ENCODE measurements at regions not wholly inside any gene's neighbourhood (a gene's known extent, or its start where the extent isn't known, plus 50 kb on each side); places are given as distances from the start of the nearest gene placed in this dataset.

DNA sequence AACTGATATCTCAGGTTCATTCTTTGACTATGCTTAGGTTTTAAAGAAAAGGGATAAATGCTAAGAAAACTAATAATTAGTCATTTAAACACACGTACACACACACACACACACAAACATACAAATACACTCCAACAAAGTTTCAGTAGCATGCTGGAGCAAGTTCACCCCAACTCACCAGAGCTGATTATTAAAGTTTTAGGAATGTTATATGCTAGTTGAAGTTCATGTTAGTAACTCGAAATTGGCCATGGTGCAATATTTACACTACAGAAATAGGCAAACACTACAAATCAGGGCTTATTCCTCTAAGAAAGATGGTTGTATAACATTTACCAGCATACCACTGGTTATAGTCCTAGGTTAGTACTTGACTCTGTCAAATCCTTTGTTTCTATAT is 384.0 kb upstream of the DIPK2B start:
- Histone ChIP-seq H3K9ac (replicated peaks; ENCODE audit: extremely low read depth, insufficient read depth, low read length) (no peak overlapping the region), H3K9me1 (replicated peaks; ENCODE audit: control insufficient read depth, extremely low read depth, insufficient read depth, low read length) (no peaks in the 10 kb centered on the region), H3K27me3 (ENCODE audit: control insufficient read depth in 2 of 2, insufficient read depth in 2 of 2, low read length in 2 of 2) (no peaks in the 10 kb centered on the region), H3K36me3 (ENCODE audit: control insufficient read depth in 2 of 2, extremely low read depth in 1 of 2, insufficient read depth in 2 of 2, low read length in 2 of 2) (no peaks in the 10 kb centered on the region), H2AFZ (ENCODE audit: low read depth, low read length) (no peak overlapping the region), H3K4me1 (ENCODE audit: control insufficient read depth, extremely low read depth, insufficient read depth, low read length) (no peaks in the 10 kb centered on the region), H3K4me2 (ENCODE audit: insufficient read depth, low read length) (no peak overlapping the region), H3K27ac (ENCODE audit: insufficient read depth, low read depth, low read length) (no peak overlapping the region), H4K20me1 (replicated peaks; ENCODE audit: control insufficient read depth, extremely low read depth, insufficient read depth, low read length) (no peaks in the 10 kb centered on the region), H3K9me3 (replicated peaks; ENCODE audit: control insufficient read depth, insufficient read depth, low read length) (no peaks in the 10 kb centered on the region), H3K79me2 (ENCODE audit: control insufficient read depth, insufficient read depth, low read length) (no peaks in the 10 kb centered on the region), H3K4me3 (replicated peaks in 1 of 3; ENCODE audit: insufficient read depth in 1 of 3, low read depth in 1 of 3, low read length in 3 of 3) (no peak overlapping the region)
- FAIRE-seq (no peak), DNase-seq (ENCODE audit: low read depth, low spot score) (no peak)
- no peak for TF ChIP-seq MYC (IDR thresholded peaks at IDR 0.05; ENCODE audit: low read depth, low read length)
- TF ChIP-seq FOS (IDR thresholded peaks at IDR 0.05; ENCODE audit: borderline replicate concordance, insufficient read depth, low read length), result no peak
- TF ChIP-seq GATA2 (IDR thresholded peaks at IDR 0.05; ENCODE audit: insufficient read depth, insufficient read length, low read depth, low read length), result no peak
- TF ChIP-seq, protein P1, sequence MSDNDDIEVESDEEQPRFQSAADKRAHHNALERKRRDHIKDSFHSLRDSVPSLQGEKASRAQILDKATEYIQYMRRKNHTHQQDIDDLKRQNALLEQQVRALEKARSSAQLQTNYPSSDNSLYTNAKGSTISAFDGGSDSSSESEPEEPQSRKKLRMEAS (IDR thresholded peaks at IDR 0.05; ENCODE audit: insufficient read depth, insufficient read length), result no peak
- TF ChIP-seq EZH2 (IDR thresholded peaks at IDR 0.05; ENCODE audit: borderline replicate concordance, low read depth, low read length, severe bottlenecking), result no peak
- no peak for TF ChIP-seq JUN (IDR thresholded peaks at IDR 0.05; ENCODE audit: borderline replicate concordance, insufficient read depth, insufficient read length, low read depth)
- TF ChIP-seq, protein P2, sequence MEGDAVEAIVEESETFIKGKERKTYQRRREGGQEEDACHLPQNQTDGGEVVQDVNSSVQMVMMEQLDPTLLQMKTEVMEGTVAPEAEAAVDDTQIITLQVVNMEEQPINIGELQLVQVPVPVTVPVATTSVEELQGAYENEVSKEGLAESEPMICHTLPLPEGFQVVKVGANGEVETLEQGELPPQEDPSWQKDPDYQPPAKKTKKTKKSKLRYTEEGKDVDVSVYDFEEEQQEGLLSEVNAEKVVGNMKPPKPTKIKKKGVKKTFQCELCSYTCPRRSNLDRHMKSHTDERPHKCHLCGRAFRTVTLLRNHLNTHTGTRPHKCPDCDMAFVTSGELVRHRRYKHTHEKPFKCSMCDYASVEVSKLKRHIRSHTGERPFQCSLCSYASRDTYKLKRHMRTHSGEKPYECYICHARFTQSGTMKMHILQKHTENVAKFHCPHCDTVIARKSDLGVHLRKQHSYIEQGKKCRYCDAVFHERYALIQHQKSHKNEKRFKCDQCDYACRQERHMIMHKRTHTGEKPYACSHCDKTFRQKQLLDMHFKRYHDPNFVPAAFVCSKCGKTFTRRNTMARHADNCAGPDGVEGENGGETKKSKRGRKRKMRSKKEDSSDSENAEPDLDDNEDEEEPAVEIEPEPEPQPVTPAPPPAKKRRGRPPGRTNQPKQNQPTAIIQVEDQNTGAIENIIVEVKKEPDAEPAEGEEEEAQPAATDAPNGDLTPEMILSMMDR (IDR thresholded peaks at IDR 0.05; ENCODE audit: extremely low read depth in 1 of 2, insufficient read depth in 1 of 2, low read depth in 1 of 2, low read length in 2 of 2), result no peak
- no peak for TF ChIP-seq POLR2A (IDR thresholded peaks at IDR 0.05; ENCODE audit: low read depth, low read length)
- no peak for TF ChIP-seq POLR2AphosphoS5 (IDR thresholded peaks at IDR 0.05; ENCODE audit: insufficient read depth, low read depth, low read length)
- no TSS peak for BruUV-seq (replicated peaks)
- dilution Hi-C loops (cut with MboI; ENCODE audit: extremely low pct_ligation_motif_present, low sequenced_read_pairs), result no loop called here
- intact Hi-C loops (cut with micrococcal nuclease), result no loop called here
- ChIA-PET POLR2A (no interaction called here), CTCF (no interaction called here)
